ENCODE measurements at regions not wholly inside any gene's neighbourhood (a gene's known extent, or its start where the extent isn't known, plus 50 kb on each side); places are given as distances from the start of the nearest gene placed in this dataset.

GRCh38 chr12:17134315-17134714, 528.4 kb upstream of the LMO3 start:
- TF ChIP-seq POLR2A (IDR thresholded peaks at IDR 0.05; ENCODE audit: low read length) (no peak), MAFK (IDR thresholded peaks at IDR 0.05; ENCODE audit: partially characterized antibody) (no peak), CBX2 (IDR thresholded peaks at IDR 0.05; ENCODE audit: borderline replicate concordance, low read depth) (no peak), CTCF (IDR thresholded peaks at IDR 0.05) (no peak)
